DND-41 (cell line): ENCODE measurements at regions not wholly inside any gene's neighbourhood (a gene's known extent, or its start where the extent isn't known, plus 50 kb on each side); places are given as distances from the start of the nearest gene placed in this dataset.

Experiments used
- ATAC-seq: fragments of 200-7000 bp; cut with Tn5 transposase; 3 replicates; pipeline ENCODE4 v1.9.1; 2021; ENCODE audit warnings: low read depth; ENCODE audit not compliant: insufficient read depth
- DNase-seq: peaks from one replicate; pipeline ENCODE4 v3.0.0-alpha.2; 2020
- H2AFZ ChIP-seq: 2 replicates; pipeline ENCODE4 v1.6.0; 2012; ENCODE audit warnings: low read depth, low read length
- H3K27ac ChIP-seq: 2 replicates; pipeline ENCODE4 v1.5.1; 2012; ENCODE audit warnings: low read length, inconsistent platforms
- H3K27me3 ChIP-seq: fragments of 200-600 bp; sonication (generic); 2 replicates; pipeline ENCODE4 v1.6.0; 2012; ENCODE audit warnings: low read length, mild to moderate bottlenecking, inconsistent platforms; ENCODE audit not compliant: insufficient read depth, poor library complexity
- H3K36me3 ChIP-seq: 2 replicates; pipeline ENCODE4 v1.5.1; 2012; ENCODE audit warnings: low read length, inconsistent platforms; ENCODE audit not compliant: insufficient read depth
- H3K4me1 ChIP-seq: 2 replicates; pipeline ENCODE4 v1.5.1; 2012; ENCODE audit warnings: mild to moderate bottlenecking, low read length; ENCODE audit not compliant: insufficient read depth
- H3K4me2 ChIP-seq: 2 replicates; pipeline ENCODE4 v1.6.0; 2012; ENCODE audit warnings: mild to moderate bottlenecking, moderate library complexity, low read length, inconsistent platforms; ENCODE audit not compliant: insufficient read depth
- H3K4me3 ChIP-seq, 2 experiments: fragments of 200-600 bp in 1 of 2; shearing (Covaris generic) in 1 of 2; 2 replicates each; pipeline ENCODE4 v1.5.1; 2012 to 2016; ENCODE audit warnings: inconsistent platforms in 2 of 2, low read length in 2 of 2, mild to moderate bottlenecking in 2 of 2, low read depth in 1 of 2, moderate library complexity in 1 of 2
- H3K79me2 ChIP-seq: 2 replicates; pipeline ENCODE4 v1.6.0; 2012; ENCODE audit warnings: low read length, inconsistent platforms; ENCODE audit not compliant: insufficient read depth
- H3K9ac ChIP-seq: 2 replicates; pipeline ENCODE4 v1.6.0; 2012; ENCODE audit warnings: low read depth, mild to moderate bottlenecking, inconsistent platforms, low read length, moderate library complexity
- H3K9me3 ChIP-seq: 2 replicates; pipeline ENCODE4 v1.5.1; 2012; ENCODE audit warnings: low read length, moderate library complexity, mild to moderate bottlenecking, inconsistent platforms; ENCODE audit not compliant: insufficient read depth, severe bottlenecking
- H4K20me1 ChIP-seq: 2 replicates; pipeline ENCODE4 v1.6.0; 2012; ENCODE audit warnings: low read length; ENCODE audit not compliant: insufficient read depth
- EZH2 ChIP-seq: IDR thresholded peaks from 3 replicates; pipeline ENCODE4 v1.6.1; 2012; ENCODE audit warnings: borderline replicate concordance, low read depth, mild to moderate bottlenecking, moderate library complexity, low read length, inconsistent platforms; ENCODE audit not compliant: severe bottlenecking
- TF ChIP-seq, protein P1 (sequence below): IDR thresholded peaks from 2 replicates; pipeline ENCODE4 v1.5.1; 2012; ENCODE audit warnings: borderline replicate concordance, low read length, moderate library complexity, mild to moderate bottlenecking; ENCODE audit not compliant: poor library complexity, severe bottlenecking; ENCODE audit errors: extremely low read depth

DNA sequence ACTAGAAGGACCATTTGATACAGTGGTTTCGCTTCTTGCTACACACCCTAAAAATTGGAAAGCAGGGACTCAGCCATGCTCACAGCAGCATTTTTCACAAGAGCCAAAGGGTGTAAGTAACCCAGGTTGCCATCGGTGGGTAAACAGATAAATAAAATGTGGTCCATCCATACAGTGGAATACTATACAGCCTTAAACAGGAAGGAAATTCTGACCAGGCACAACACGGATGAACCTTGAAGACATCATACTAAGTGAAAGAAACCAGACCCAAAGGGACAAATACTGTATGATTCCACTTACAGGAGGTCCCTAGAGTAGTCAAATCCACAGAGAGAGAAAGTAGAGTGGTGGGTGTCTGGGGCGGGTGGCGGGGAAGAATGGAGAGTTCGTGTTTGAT lies 220.9 kb downstream of the PHETA1 start:
- Histone ChIP-seq H4K20me1 (no peaks in the 10 kb centered on the region; the same call in 1 of the 2 replicates), H3K27me3 (peaks cover 2% of the 10 kb centered on the region)

DNA sequence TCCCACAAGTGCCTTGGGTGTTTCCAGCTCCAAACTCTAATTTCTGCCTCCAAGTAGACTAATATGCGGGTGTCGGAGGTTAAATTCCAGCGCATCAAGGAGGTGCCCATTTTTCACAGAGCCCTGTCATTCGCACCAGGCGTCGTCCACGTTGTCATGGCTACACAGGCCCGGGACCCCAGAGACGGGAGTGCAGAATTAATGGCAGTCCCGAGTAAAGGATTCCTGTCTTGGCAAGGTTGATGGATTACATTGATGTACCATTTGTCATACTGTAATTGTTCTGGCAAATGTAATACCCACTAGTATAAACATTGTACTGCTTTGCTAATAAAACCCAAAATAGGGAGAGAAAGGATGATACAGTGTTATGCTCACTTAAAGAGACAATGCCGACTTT lies 222.9 kb upstream of the MYL2 start:
- no peak overlapping the region for H3K27ac ChIP-seq
- ATAC-seq (no peak), DNase-seq (no peak)
- TF ChIP-seq, protein P1, sequence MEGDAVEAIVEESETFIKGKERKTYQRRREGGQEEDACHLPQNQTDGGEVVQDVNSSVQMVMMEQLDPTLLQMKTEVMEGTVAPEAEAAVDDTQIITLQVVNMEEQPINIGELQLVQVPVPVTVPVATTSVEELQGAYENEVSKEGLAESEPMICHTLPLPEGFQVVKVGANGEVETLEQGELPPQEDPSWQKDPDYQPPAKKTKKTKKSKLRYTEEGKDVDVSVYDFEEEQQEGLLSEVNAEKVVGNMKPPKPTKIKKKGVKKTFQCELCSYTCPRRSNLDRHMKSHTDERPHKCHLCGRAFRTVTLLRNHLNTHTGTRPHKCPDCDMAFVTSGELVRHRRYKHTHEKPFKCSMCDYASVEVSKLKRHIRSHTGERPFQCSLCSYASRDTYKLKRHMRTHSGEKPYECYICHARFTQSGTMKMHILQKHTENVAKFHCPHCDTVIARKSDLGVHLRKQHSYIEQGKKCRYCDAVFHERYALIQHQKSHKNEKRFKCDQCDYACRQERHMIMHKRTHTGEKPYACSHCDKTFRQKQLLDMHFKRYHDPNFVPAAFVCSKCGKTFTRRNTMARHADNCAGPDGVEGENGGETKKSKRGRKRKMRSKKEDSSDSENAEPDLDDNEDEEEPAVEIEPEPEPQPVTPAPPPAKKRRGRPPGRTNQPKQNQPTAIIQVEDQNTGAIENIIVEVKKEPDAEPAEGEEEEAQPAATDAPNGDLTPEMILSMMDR: no peak
- no peak for TF ChIP-seq EZH2
- H3K4me1 ChIP-seq: no peaks in the 10 kb centered on the region
- H3K36me3 ChIP-seq: no peaks in the 10 kb centered on the region
- no peaks in the 10 kb centered on the region for H3K79me2 ChIP-seq
- no peak overlapping the region for H2AFZ ChIP-seq
- no peak overlapping the region for H3K4me3 ChIP-seq
- no peaks in the 10 kb centered on the region for H3K9me3 ChIP-seq
- H4K20me1 ChIP-seq: no peaks in the 10 kb centered on the region; the same call in 1 of the 2 replicates
- H3K4me2 ChIP-seq: no peak overlapping the region
- H3K27me3 ChIP-seq: no peaks in the 10 kb centered on the region
- H3K9ac ChIP-seq: no peak overlapping the region

More for the DNA sequence above, 220.9 kb downstream of the PHETA1 start:
- H3K4me2 ChIP-seq: no peak overlapping the region
- ATAC-seq: no peak
- no peak overlapping the region for H3K4me3 ChIP-seq
- H3K9ac ChIP-seq: no peak overlapping the region
- H3K27ac ChIP-seq: no peak overlapping the region
- no peaks in the 10 kb centered on the region for H3K79me2 ChIP-seq
- H3K4me1 ChIP-seq: no peaks in the 10 kb centered on the region
- H3K9me3 ChIP-seq: no peaks in the 10 kb centered on the region
- TF ChIP-seq, protein P1: no peak
- no peak for TF ChIP-seq EZH2
- no peaks in the 10 kb centered on the region for H3K36me3 ChIP-seq
- no peak overlapping the region for H2AFZ ChIP-seq
- no peak for DNase-seq

DNA sequence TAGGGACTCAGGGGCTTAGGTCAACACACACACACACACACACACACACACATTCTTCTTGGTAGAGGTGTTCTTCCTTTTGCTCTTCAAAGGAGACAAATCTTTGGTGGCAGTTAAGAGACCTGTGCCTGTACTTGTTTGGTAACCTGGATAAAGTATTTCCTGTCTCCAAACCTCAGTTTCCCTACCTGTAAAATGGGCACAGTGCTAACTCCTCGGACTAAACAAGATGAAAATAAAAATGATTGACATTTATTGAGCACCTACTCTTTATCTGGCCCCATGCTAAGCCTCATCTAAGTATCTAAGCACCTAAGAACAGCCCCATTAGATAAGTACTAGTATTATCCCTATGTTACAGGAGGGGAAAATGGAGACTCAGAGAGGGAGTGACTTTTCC lies 220.8 kb upstream of the MYL2 start:
- no peaks in the 10 kb centered on the region for H3K4me1 ChIP-seq
- no peaks in the 10 kb centered on the region for H3K79me2 ChIP-seq
- TF ChIP-seq, protein P1: no peak
- no peak for TF ChIP-seq EZH2
- no peaks in the 10 kb centered on the region; the same call in 1 of the 2 replicates for H4K20me1 ChIP-seq
- no peak overlapping the region for H3K4me3 ChIP-seq
- H2AFZ ChIP-seq: no peak overlapping the region
- no peaks in the 10 kb centered on the region for H3K9me3 ChIP-seq
- H3K27ac ChIP-seq: no peak overlapping the region
- ATAC-seq: no peak
- DNase-seq: no peak
- H3K9ac ChIP-seq: no peak overlapping the region
- H3K4me2 ChIP-seq: no peak overlapping the region
- no peaks in the 10 kb centered on the region for H3K27me3 ChIP-seq
- no peaks in the 10 kb centered on the region for H3K36me3 ChIP-seq

DNA sequence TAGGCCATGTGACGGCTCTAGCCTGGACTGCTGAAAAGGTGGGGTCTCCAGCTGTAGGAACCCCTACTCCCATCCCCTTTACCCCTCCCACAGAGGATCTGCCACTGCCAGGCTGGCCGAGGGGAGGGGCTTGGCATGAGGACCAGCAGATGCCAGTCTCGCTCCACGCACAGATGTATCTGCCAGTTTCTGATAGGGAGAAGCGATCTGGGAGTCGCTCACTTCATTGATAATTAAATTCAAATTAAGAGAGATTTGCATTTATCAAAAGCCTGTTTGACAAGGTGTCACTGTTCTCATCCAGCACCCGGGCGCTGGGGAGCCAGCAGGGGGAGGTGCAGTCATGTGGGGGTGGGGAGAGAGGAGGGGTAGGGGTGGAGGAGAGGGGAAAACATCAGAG lies 217.6 kb upstream of the MYL2 start:
- ATAC-seq: no peak

More for the DNA sequence above, 217.6 kb upstream of the MYL2 start:
- DNase-seq: no peak
- H3K79me2 ChIP-seq: no peaks in the 10 kb centered on the region
- TF ChIP-seq, protein P1: peak; percentile 28
- no peak for TF ChIP-seq EZH2
- no peak overlapping the region for H3K4me2 ChIP-seq
- no peak overlapping the region for H3K27ac ChIP-seq
- H3K27me3 ChIP-seq: no peaks in the 10 kb centered on the region
- H4K20me1 ChIP-seq: no peaks in the 10 kb centered on the region
- H3K9me3 ChIP-seq: no peaks in the 10 kb centered on the region
- H3K36me3 ChIP-seq: no peaks in the 10 kb centered on the region
- H2AFZ ChIP-seq: no peak overlapping the region
- H3K9ac ChIP-seq: no peak overlapping the region
- no peak overlapping the region for H3K4me3 ChIP-seq
- no peaks in the 10 kb centered on the region for H3K4me1 ChIP-seq
